ENCODE measurements at regions not wholly inside any gene's neighbourhood (a gene's known extent, or its start where the extent isn't known, plus 50 kb on each side); places are given as distances from the start of the nearest gene placed in this dataset.

DNA sequence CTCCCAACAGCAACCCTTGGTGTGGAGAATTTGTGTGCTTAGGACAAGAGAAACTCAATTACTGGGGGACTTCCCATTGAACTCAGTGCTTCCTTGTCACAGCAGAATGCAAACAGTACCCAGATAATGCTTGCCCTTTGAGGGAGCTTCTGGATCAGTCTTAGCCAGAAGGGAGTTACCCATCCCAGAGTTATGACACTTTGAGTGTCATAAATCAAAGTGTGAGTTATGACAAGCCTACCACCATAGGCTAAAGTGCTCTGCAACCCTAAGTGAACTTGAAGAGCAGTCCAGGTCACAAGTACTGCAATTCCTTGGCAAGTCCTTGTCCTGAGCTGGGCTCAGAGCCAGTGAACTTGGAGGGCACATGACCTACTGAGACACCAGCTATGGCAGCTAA lies 1513.9 kb upstream of the PCDH10 start:
- TF ChIP-seq, protein P1, sequence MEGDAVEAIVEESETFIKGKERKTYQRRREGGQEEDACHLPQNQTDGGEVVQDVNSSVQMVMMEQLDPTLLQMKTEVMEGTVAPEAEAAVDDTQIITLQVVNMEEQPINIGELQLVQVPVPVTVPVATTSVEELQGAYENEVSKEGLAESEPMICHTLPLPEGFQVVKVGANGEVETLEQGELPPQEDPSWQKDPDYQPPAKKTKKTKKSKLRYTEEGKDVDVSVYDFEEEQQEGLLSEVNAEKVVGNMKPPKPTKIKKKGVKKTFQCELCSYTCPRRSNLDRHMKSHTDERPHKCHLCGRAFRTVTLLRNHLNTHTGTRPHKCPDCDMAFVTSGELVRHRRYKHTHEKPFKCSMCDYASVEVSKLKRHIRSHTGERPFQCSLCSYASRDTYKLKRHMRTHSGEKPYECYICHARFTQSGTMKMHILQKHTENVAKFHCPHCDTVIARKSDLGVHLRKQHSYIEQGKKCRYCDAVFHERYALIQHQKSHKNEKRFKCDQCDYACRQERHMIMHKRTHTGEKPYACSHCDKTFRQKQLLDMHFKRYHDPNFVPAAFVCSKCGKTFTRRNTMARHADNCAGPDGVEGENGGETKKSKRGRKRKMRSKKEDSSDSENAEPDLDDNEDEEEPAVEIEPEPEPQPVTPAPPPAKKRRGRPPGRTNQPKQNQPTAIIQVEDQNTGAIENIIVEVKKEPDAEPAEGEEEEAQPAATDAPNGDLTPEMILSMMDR (IDR thresholded peaks at IDR 0.05), result no peak
- TF ChIP-seq EZH2 (IDR thresholded peaks at IDR 0.05; ENCODE audit: borderline replicate concordance, insufficient read depth, low read depth, low read length, poor library complexity, severe bottlenecking), result no peak

All from B cell (primary cell).